Calu3 (cell line): ENCODE measurements at regions not wholly inside any gene's neighbourhood (a gene's known extent, or its start where the extent isn't known, plus 50 kb on each side); places are given as distances from the start of the nearest gene placed in this dataset.

Source experiments
- BruUV-seq: library from RNA; stranded (reverse); fragments of 400-500 nt; replicated peaks from 2 replicates; lab custom pipeline; 2021; lab: Mats Ljungman, UMichigan
- CTCF ChIA-PET: fragments of 300-600 bp; sonication (Branson Sonifier 250); formaldehyde crosslinking; loops from one replicate; lab custom pipeline; 2022; ENCODE audit warnings: antibody characterized with exemption; lab: Charles Lee
- DNase-seq: peaks from one replicate; pipeline ENCODE4 v3.0.0; 2022
- H3K27ac Mint-ChIP-seq: one replicate; pipeline ENCODE4 v1.8.0; 2022; ENCODE audit warnings: mixed read lengths; ENCODE audit not compliant: unreplicated experiment
- H3K27me3 Mint-ChIP-seq: one replicate; pipeline ENCODE4 v1.8.0; 2022; ENCODE audit warnings: mixed read lengths; ENCODE audit not compliant: unreplicated experiment
- H3K36me3 Mint-ChIP-seq: one replicate; pipeline ENCODE4 v1.8.0; 2022; ENCODE audit warnings: mild to moderate bottlenecking, moderate library complexity, mixed read lengths; ENCODE audit not compliant: insufficient read depth, unreplicated experiment
- H3K4me1 Mint-ChIP-seq: one replicate; pipeline ENCODE4 v1.8.0; 2022; ENCODE audit warnings: mild to moderate bottlenecking, low read depth, mixed read lengths; ENCODE audit not compliant: unreplicated experiment
- H3K4me3 Mint-ChIP-seq: one replicate; pipeline ENCODE4 v1.8.0; 2022; ENCODE audit warnings: mild to moderate bottlenecking, low read depth, moderate library complexity, mixed read lengths; ENCODE audit not compliant: unreplicated experiment
- H3K9me3 Mint-ChIP-seq: one replicate; pipeline ENCODE4 v1.8.0; 2022; ENCODE audit warnings: low read depth, mixed read lengths; ENCODE audit not compliant: unreplicated experiment
- intact Hi-C: fragments of 100-400 bp; cut with micrococcal nuclease; formaldehyde crosslinking; loops from one replicate; pipeline ENCODE4 v1.10.0; 2022; ENCODE audit not compliant: unreplicated experiment
- TF ChIP-seq, protein P1 (sequence below): fragments of 200-600 bp; IDR thresholded peaks from one replicate; pipeline ENCODE4 v1.8.0; 2022; ENCODE audit warnings: antibody characterized with exemption; ENCODE audit not compliant: unreplicated experiment

- intact Hi-C loops: loop anchor here (5.0 kb wide), 1 partner anchor 737 kb away; no protein-coding TSS in a partner anchor
- CTCF ChIA-PET: no interaction called here
- Mint-ChIP-seq H3K27me3 (no peaks in the 10 kb centered on the region), H3K36me3 (peaks cover 5% of the 10 kb centered on the region), H3K4me3 (no peak overlapping the region), H3K27ac (no peak overlapping the region), H3K4me1 (peaks cover 35% of the 10 kb centered on the region), H3K9me3 (no peaks in the 10 kb centered on the region)
- TF ChIP-seq, protein P1, sequence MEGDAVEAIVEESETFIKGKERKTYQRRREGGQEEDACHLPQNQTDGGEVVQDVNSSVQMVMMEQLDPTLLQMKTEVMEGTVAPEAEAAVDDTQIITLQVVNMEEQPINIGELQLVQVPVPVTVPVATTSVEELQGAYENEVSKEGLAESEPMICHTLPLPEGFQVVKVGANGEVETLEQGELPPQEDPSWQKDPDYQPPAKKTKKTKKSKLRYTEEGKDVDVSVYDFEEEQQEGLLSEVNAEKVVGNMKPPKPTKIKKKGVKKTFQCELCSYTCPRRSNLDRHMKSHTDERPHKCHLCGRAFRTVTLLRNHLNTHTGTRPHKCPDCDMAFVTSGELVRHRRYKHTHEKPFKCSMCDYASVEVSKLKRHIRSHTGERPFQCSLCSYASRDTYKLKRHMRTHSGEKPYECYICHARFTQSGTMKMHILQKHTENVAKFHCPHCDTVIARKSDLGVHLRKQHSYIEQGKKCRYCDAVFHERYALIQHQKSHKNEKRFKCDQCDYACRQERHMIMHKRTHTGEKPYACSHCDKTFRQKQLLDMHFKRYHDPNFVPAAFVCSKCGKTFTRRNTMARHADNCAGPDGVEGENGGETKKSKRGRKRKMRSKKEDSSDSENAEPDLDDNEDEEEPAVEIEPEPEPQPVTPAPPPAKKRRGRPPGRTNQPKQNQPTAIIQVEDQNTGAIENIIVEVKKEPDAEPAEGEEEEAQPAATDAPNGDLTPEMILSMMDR: no peak
- BruUV-seq: no TSS peak
- DNase-seq: no peak
These were observed 670.0 kb upstream of the ACVR2A start for GRCh38 chr2:147174824-147175254.

DNA sequence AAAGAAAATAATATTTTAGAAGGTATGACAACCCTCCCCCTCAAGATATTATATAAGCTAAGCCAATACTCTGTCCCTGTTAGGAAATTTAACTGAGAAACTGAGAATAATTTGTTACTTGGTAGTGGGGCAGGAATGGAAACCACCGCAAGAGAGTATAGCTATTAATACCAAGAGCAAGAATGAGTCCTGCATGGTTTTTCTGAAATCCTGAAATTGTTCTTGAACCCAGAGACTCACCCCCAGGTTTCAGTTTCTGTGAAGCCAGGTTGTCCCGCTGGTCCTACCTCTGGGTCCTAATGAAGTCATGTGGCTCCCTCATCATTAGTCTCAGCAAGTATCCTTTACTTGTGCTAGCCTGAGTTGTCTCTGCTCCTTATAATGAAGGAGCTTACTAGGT is 671.0 kb upstream of the ACVR2A start:
- CTCF ChIA-PET: interaction anchor here (1.0 to 1.2 kb wide), 2 partner anchors 9 to 246 kb away, joined by 3 to 4 read pairs; no protein-coding TSS in a partner anchor
- TF ChIP-seq, protein P1: no peak
- H3K4me3 Mint-ChIP-seq: no peak overlapping the region
- no TSS peak for BruUV-seq
- peaks cover 35% of the 10 kb centered on the region for H3K4me1 Mint-ChIP-seq
- H3K27ac Mint-ChIP-seq: no peak overlapping the region
- H3K36me3 Mint-ChIP-seq: peaks cover 5% of the 10 kb centered on the region
- DNase-seq: no peak
- H3K9me3 Mint-ChIP-seq: no peaks in the 10 kb centered on the region
- intact Hi-C loops: no loop called here
- no peaks in the 10 kb centered on the region for H3K27me3 Mint-ChIP-seq

DNA sequence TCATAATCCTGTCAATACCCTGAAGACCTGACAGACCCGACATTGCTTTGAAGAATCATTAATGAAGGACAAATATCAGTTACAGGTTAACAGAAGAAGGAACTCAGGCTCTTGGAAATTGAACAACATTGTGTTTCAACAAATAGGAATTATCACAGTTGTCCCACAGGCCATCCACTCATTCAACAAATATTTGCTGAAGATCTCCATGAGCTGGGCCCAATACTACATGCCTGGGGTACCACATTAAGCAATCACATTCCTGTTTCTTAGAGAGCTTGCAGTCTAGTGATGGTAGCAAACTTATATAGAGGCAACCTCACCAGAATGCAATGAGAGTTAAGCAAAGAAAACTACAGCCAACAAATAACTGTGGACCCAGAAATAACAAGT is 671.6 kb upstream of the ACVR2A start:
- TF ChIP-seq, protein P1: no peak
- H3K27me3 Mint-ChIP-seq: no peaks in the 10 kb centered on the region
- peaks cover 35% of the 10 kb centered on the region for H3K4me1 Mint-ChIP-seq
- BruUV-seq: no TSS peak
- intact Hi-C loops: no loop called here
- CTCF ChIA-PET: interaction anchor here (1.0 to 1.2 kb wide), 2 partner anchors 9 to 246 kb away, joined by 3 to 4 read pairs; no protein-coding TSS in a partner anchor
- H3K27ac Mint-ChIP-seq: peak overlapping the region; percentile 22
- H3K36me3 Mint-ChIP-seq: peaks cover 5% of the 10 kb centered on the region
- no peak overlapping the region for H3K4me3 Mint-ChIP-seq
- peak; percentile 28 for DNase-seq
- no peaks in the 10 kb centered on the region for H3K9me3 Mint-ChIP-seq

DNA sequence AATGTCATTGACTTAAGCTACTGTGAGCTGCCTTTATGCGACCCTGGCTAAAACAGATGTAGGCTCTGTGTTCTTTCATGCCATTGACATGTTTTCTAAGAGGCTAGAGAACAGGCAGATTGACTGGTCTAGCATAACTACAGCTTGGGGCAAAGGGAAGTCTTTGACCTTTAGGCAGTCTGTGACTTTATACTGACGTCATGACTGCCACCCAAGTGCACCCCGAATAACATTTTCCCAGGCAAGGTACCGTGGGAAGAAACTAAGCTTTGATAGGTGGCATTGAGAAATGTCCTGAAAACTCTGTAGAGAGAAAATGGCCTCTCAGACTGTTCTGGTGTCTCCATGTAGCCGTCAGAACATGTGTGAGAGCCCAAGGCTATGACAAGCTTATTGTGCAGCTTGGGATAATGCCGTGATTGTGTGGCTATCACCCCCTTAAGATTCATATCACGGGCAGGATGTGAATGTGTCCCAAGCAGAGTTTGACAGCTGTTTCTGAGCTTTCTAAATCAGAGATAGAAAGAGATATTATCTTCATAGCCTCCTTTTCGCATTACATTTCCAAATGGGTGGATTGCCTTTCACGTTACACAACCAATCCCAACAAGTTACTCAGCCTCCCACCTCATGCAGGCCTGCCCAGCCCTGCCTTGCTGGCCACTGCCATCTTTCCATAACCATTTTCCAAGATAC is 672.2 kb upstream of the ACVR2A start:
- H3K36me3 Mint-ChIP-seq: peaks cover 5% of the 10 kb centered on the region
- intact Hi-C loops: no loop called here
- no peaks in the 10 kb centered on the region for H3K27me3 Mint-ChIP-seq
- no TSS peak for BruUV-seq
- H3K9me3 Mint-ChIP-seq: no peaks in the 10 kb centered on the region
- CTCF ChIA-PET: interaction anchor here (0.8 to 1.2 kb wide), 3 partner anchors 10 to 264 kb away, joined by 3 to 4 read pairs (median 3); no protein-coding TSS in a partner anchor
- DNase-seq: no peak
- peaks cover 32% of the 10 kb centered on the region for H3K4me1 Mint-ChIP-seq
- no peak overlapping the region for H3K4me3 Mint-ChIP-seq
- TF ChIP-seq, protein P1: no peak
- H3K27ac Mint-ChIP-seq: peak overlapping the region; percentile 22
